Fibroblast of villous mesenchyme (primary cell): ENCODE measurements at regions not wholly inside any gene's neighbourhood (a gene's known extent, or its start where the extent isn't known, plus 50 kb on each side); places are given as distances from the start of the nearest gene placed in this dataset.
"Not testable (repeated sequence)": the region's sequence is repeated elsewhere in the genome, so short reads cannot be mapped to it uniquely, and the experiment has no call there.

Source experiments
- DNase-seq: peaks from one replicate; pipeline ENCODE4 v3.0.0-alpha.2; 2010; ENCODE audit warnings: low read depth
- H3K4me3 ChIP-seq: 2 replicates; pipeline ENCODE4 v1.5.1; 2011; ENCODE audit warnings: low read depth, mild to moderate bottlenecking, low read length
- CTCF ChIP-seq: IDR thresholded peaks from 2 replicates; pipeline ENCODE4 v1.5.1; 2012; ENCODE audit warnings: low read depth, mild to moderate bottlenecking, low read length; ENCODE audit not compliant: insufficient read depth

- peak; percentile 37 for DNase-seq
Observed at GRCh38 chr7:39838326-39838725, 111.7 kb upstream of the CDK13 start.

GRCh38 chr7:39845006-39845405, 105.0 kb upstream of the CDK13 start:
- no peak for TF ChIP-seq CTCF
- no peak overlapping the region for H3K4me3 ChIP-seq
- DNase-seq = peak; percentile 12

More at GRCh38 chr7:39838326-39838725, 111.7 kb upstream of the CDK13 start:
- no peak for TF ChIP-seq CTCF
- H3K4me3 ChIP-seq = no peak overlapping the region

DNA sequence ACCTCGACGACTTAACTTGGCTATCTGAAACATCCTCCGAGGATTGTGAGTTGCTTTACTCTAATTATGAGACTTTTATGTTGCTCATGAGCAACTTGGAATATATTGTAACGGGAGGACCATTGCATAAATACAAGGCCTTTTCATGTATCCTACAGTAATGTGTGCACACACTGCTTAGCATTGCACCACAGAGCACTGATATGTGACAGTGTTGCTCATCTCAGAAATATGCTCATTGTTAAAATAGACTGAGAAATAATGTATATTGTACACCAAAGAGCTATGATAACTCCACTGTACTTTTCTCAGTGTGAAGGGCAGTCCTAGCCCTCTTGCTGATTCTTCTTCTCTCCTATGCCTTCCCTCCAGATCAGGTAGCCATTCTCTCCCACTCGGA, 102.8 kb upstream of the CDK13 start:
- no peak for DNase-seq
- H3K4me3 ChIP-seq = no peak overlapping the region
- no peak for TF ChIP-seq CTCF

- DNase-seq = no peak
Observed at GRCh38 chr7:39851466-39852045, 98.5 kb upstream of the CDK13 start.

DNA sequence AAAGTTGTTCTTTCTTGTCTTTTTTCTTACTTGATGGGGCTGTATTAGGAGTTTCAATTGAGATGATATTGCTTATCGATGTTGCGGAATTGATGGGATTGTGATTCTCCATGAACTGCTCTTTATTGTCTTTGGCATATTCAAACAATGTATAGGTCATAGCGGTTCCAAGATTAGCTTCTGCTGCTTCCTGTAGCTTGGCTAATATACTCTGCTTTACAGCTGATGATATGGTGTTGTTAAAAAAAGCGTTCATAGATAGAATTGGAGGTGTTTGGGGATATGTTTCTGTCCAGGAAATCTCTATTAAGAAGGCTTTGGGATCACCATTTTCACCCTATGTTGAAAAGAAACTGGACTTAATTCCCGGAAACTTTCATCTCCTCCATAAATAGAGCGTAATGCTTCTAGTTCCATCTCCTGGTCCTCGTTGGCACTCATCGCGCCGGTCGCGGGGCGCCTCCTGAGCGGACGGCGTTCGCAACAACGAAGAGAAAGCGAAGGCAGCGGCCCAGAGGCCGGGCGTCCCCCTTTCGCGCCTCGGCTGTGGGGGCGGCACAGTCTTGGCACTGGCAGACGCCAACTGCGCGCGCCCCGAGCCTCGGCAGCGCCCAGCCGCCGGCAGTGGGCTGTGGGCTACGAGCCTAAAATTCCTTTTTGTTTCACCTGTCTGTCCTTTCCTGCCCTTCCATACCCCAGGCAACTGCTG, 95.3 kb upstream of the CDK13 start:
- not testable (repeated sequence) for DNase-seq, H3K4me3 ChIP-seq

More at GRCh38 chr7:39851466-39852045, 98.5 kb upstream of the CDK13 start:
- no peak overlapping the region for H3K4me3 ChIP-seq
- no peak for TF ChIP-seq CTCF

DNA sequence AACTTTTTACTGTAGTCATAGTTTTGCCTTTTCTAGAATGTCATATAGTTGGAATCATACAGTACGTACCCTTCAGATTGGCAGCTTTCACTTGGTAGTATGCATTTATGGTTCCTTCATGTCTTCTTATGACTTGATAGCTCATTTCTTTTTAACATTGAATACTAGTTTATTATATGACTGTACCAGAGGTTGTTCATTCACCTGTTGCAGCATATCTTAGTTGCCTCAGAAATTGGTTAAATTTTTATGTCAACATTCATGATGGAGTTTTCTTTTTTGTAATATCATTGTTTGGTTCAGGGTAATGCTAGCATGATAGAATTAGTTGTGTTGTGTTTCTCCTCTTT, 94.8 kb upstream of the CDK13 start:
- DNase-seq = no peak
- no peak for TF ChIP-seq CTCF
- no peak overlapping the region for H3K4me3 ChIP-seq

DNA sequence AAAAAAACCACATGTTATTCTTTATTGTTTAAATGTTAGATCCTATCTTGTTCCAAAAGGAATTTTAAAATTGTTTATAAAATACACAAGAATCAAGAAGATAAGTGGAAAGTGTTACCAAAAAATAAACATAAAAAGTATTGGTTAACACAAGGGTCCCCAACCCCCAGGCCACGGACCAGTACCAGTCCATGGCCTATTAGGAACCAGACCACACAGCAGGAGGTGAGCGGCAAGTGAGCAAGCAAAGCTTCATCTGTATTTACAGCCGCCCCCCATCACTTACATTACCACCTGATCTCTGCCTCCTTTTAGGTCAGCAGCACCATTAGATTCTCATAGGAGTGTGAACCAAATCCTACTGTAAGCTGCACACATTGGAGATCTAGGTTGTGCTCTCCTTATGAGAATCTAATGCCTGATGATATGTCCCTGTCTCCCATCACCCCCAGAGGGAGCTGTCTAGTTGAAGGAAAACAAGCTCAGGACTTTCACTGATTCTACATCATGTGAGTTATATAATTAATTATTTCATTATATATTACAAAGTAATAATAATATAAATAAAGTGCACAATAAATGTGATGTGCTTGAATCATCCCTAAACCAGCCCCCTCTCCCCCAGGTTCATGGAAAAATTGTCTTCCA, 86.3 kb upstream of the CDK13 start:
- not testable (repeated sequence) for H3K4me3 ChIP-seq
- peak; percentile 21 for DNase-seq
- TF ChIP-seq CTCF = peak; percentile 33

- not testable (repeated sequence) for H3K4me3 ChIP-seq, DNase-seq
Observed at GRCh38 chr7:39869888-39870522, 80.1 kb upstream of the CDK13 start.

- DNase-seq, H3K4me3 ChIP-seq: not testable (repeated sequence)
Observed at GRCh38 chr7:39871610-39872009, 78.4 kb upstream of the CDK13 start.
